HG02798 (cell line): ENCODE measurements at regions not wholly inside any gene's neighbourhood (a gene's known extent, or its start where the extent isn't known, plus 50 kb on each side); places are given as distances from the start of the nearest gene placed in this dataset.

Source experiments
- ATAC-seq: cut with Tn5 transposase; IDR thresholded peaks from one replicate; pipeline ENCODE4 v1.9.1; 2021; ENCODE audit warnings: mild to moderate bottlenecking; ENCODE audit not compliant: unreplicated experiment, poor library complexity

- ATAC-seq, result no peak
These were observed 112.9 kb upstream of the BTN3A2 start for GRCh38 chr6:26252077-26252472.

- no peak for ATAC-seq
These were observed 110.3 kb upstream of the BTN3A2 start for GRCh38 chr6:26254724-26255123.

GRCh38 chr6:26257272-26257671, 107.7 kb upstream of the BTN3A2 start:
- no peak for ATAC-seq

GRCh38 chr6:26258212-26258977, 106.6 kb upstream of the BTN3A2 start:
- no peak for ATAC-seq

GRCh38 chr6:26260110-26260637, 104.8 kb upstream of the BTN3A2 start:
- ATAC-seq, result no peak

- ATAC-seq, result no peak
These were observed 104.1 kb upstream of the BTN3A2 start for GRCh38 chr6:26260725-26261490.

- ATAC-seq, result no peak
These were observed 100.5 kb upstream of the BTN3A2 start for GRCh38 chr6:26264547-26264946.

GRCh38 chr6:26267083-26267589, 97.9 kb upstream of the BTN3A2 start:
- no peak for ATAC-seq

- no peak for ATAC-seq
These were observed 96.2 kb upstream of the BTN3A2 start for GRCh38 chr6:26268659-26269402.

- no peak for ATAC-seq
These were observed 95.2 kb upstream of the BTN3A2 start for GRCh38 chr6:26269531-26270485.

- no peak for ATAC-seq
These were observed 94.5 kb upstream of the BTN3A2 start for GRCh38 chr6:26270486-26270861.

- ATAC-seq, result peak; percentile 32
These were observed 93.9 kb upstream of the BTN3A2 start for GRCh38 chr6:26270903-26271667.

- ATAC-seq, result peak; percentile 1
These were observed 93.4 kb upstream of the BTN3A2 start for GRCh38 chr6:26271668-26272024.

GRCh38 chr6:26272171-26272637, 92.8 kb upstream of the BTN3A2 start:
- peak; percentile 28 for ATAC-seq

- no peak for ATAC-seq
These were observed 91.1 kb upstream of the BTN3A2 start for GRCh38 chr6:26273673-26274588.

- no peak for ATAC-seq
These were observed 89.3 kb upstream of the BTN3A2 start for GRCh38 chr6:26275663-26276062.

- no peak for ATAC-seq
These were observed 88.0 kb upstream of the BTN3A2 start for GRCh38 chr6:26276841-26277648.
